K562 (cell line): ENCODE measurements at regions not wholly inside any gene's neighbourhood (a gene's known extent, or its start where the extent isn't known, plus 50 kb on each side); places are given as distances from the start of the nearest gene placed in this dataset.

Experiments
- ATAC-seq: fragments of 200-7000 bp; cut with Tn5 transposase; 3 replicates; pipeline ENCODE4 v1.9.1; 2020; ENCODE audit warnings: moderate library complexity
- BruUV-seq: library from RNA; stranded (reverse); fragments of 400-500 nt; replicated peaks from 2 replicates; lab custom pipeline; 2021; lab: Mats Ljungman, UMichigan
- CTCF ChIA-PET: fragments of 300-600 bp; formaldehyde crosslinking; extraction: SDS; loops from one replicate; lab custom pipeline; 2021; ENCODE audit warnings: low intra/inter-chr PET ratio; lab: Yijun Ruan, JAX
- POLR2A ChIA-PET: fragments of 300-600, 350-650 bp; sonication (Branson Sonifier 250); formaldehyde crosslinking; extraction: SDS; loops from one replicate; lab custom pipeline; 2021; ENCODE audit warnings: antibody characterized with exemption, inconsistent platforms; lab: Yijun Ruan, JAX
- DNase-seq, 4 experiments: peaks; one replicate each; pipeline versions ENCODE4 v3.0.0 to v3.0.0-alpha.2; 2011 to 2018; ENCODE audit warnings: low spot score in 3 of 4, mixed read lengths in 3 of 4; ENCODE audit errors: extremely low read depth in 1 of 4
- FAIRE-seq: peaks from 2 replicates; lab custom pipeline; 2011; peaks lifted over from hg19 to GRCh38; lab: Jason Lieb, UNC
- H2AFZ ChIP-seq: 2 replicates; pipeline ENCODE4 v1.6.0; 2011; ENCODE audit warnings: low read depth, low read length, control low read depth, inconsistent platforms
- H3K27ac ChIP-seq: fragments of 200-600 bp; 3 replicates; pipeline ENCODE4 v1.8.0; 2011; ENCODE audit warnings: low read depth, mild to moderate bottlenecking, control low read depth, inconsistent platforms, low read length, moderate library complexity, mixed read lengths; ENCODE audit errors: extremely low read depth
- H3K27me3 ChIP-seq, 2 experiments: fragments of 300-600 bp in 1 of 2; 2 replicates in 1 of 2; 3 replicates in 1 of 2; pipeline versions ENCODE4 v1.6.0 to v1.8.0; 2011; ENCODE audit warnings: inconsistent platforms in 2 of 2, low read length in 2 of 2, mild to moderate bottlenecking in 1 of 2, mixed read lengths in 1 of 2, moderate library complexity in 1 of 2; ENCODE audit not compliant: control insufficient read depth in 2 of 2, insufficient read depth in 2 of 2
- H3K36me3 ChIP-seq: fragments of 300-600 bp; 3 replicates; pipeline ENCODE4 v1.8.0; 2011; ENCODE audit warnings: mild to moderate bottlenecking, low read length, inconsistent platforms; ENCODE audit not compliant: control insufficient read depth, insufficient read depth
- H3K4me1 ChIP-seq, 2 experiments: fragments of 200-600 bp in 1 of 2; replicated peaks in 1 of 2; 2 replicates in 1 of 2; 3 replicates in 1 of 2; pipeline versions ENCODE4 v1.5.1 to v1.8.0; 2011; ENCODE audit warnings: inconsistent platforms in 2 of 2, low read length in 2 of 2, mild to moderate bottlenecking in 1 of 2, mixed read lengths in 1 of 2, moderate library complexity in 1 of 2; ENCODE audit not compliant: control insufficient read depth in 2 of 2, insufficient read depth in 2 of 2
- H3K4me2 ChIP-seq: 2 replicates; pipeline ENCODE4 v1.6.1; 2011; ENCODE audit warnings: low read length, control low read depth, inconsistent platforms, mixed read lengths; ENCODE audit not compliant: insufficient read depth
- H3K4me3 ChIP-seq: fragments of 200-600 bp; sonication (generic), shearing (Covaris generic); 2 replicates; pipeline ENCODE4 v1.5.1; 2016; ENCODE audit warnings: control low read depth, inconsistent platforms
- H3K79me2 ChIP-seq: fragments of 200-600 bp; 3 replicates; pipeline ENCODE4 v1.8.0; 2011; ENCODE audit warnings: low read length, inconsistent platforms; ENCODE audit not compliant: control insufficient read depth, insufficient read depth
- H3K9ac ChIP-seq, 2 experiments: 2 replicates each; pipeline versions ENCODE4 v1.6.0 to v1.6.1; 2011; ENCODE audit warnings: low read depth in 2 of 2, low read length in 2 of 2, control low read depth in 1 of 2, inconsistent platforms in 1 of 2, mild to moderate bottlenecking in 1 of 2, mixed read lengths in 1 of 2; ENCODE audit not compliant: insufficient read depth in 1 of 2
- H3K9me1 ChIP-seq: one replicate; pipeline ENCODE4 v1.6.0; 2011; ENCODE audit warnings: inconsistent platforms, mild to moderate bottlenecking, low read length, moderate library complexity; ENCODE audit not compliant: control insufficient read depth, insufficient read depth
- H3K9me3 ChIP-seq: replicated peaks from 2 replicates; pipeline ENCODE4 v1.5.1; 2011; ENCODE audit warnings: low read depth, low read length, inconsistent platforms; ENCODE audit not compliant: control insufficient read depth, insufficient read depth
- H4K20me1 ChIP-seq: replicated peaks from 2 replicates; pipeline ENCODE4 v1.6.1; 2011; ENCODE audit warnings: low read length, inconsistent platforms, mixed read lengths; ENCODE audit not compliant: control insufficient read depth, insufficient read depth
- ADNP ChIP-seq: fragments of 200-800 bp; sonication (Bioruptor generic); IDR thresholded peaks from 2 replicates; pipeline ENCODE4 v1.6.1; 2016; ENCODE audit warnings: missing genetic modification characterization, missing compliant biosample characterization
- CREB3L1 ChIP-seq: fragments of 450-650 bp; IDR thresholded peaks from 2 replicates; pipeline ENCODE4 v1.6.1; 2014; ENCODE audit warnings: low read depth, mild to moderate bottlenecking, moderate library complexity, borderline replicate concordance
- DIDO1 ChIP-seq: fragments of 450-650 bp; IDR thresholded peaks from 2 replicates; pipeline ENCODE4 v1.6.1; 2016; ENCODE audit warnings: low read depth, missing biosample characterization, missing genetic modification characterization
- ETV1 ChIP-seq: fragments of 450-650 bp; conservative IDR thresholded peaks from 2 replicates; pipeline ENCODE4 v1.6.1; 2016; ENCODE audit warnings: missing genetic modification characterization, control low read depth, low read depth, missing compliant biosample characterization
- HINFP ChIP-seq: fragments of 450-650 bp; conservative IDR thresholded peaks from 2 replicates; pipeline ENCODE4 v1.6.1; 2016; ENCODE audit warnings: missing genetic modification characterization, low read depth, mild to moderate bottlenecking, control low read depth, missing compliant biosample characterization
- LCOR ChIP-seq: sonication (generic); formaldehyde crosslinking; IDR thresholded peaks from 2 replicates; pipeline ENCODE4 v1.8.0; 2022; ENCODE audit warnings: mild to moderate bottlenecking, missing genetic modification reagents
- MCM2 ChIP-seq: fragments of 450-650 bp; IDR thresholded peaks from 2 replicates; pipeline ENCODE4 v1.6.1; 2017; ENCODE audit warnings: low read depth, mild to moderate bottlenecking
- NCOA1 ChIP-seq: fragments of 450-650 bp; IDR thresholded peaks from 2 replicates; pipeline ENCODE4 v1.6.1; 2016; ENCODE audit warnings: low read depth
- NCOA4 ChIP-seq: fragments of 450-650 bp; IDR thresholded peaks from 2 replicates; pipeline ENCODE4 v1.6.1; 2018; ENCODE audit warnings: mild to moderate bottlenecking; ENCODE audit not compliant: partially characterized antibody
- NFYB ChIP-seq: IDR thresholded peaks from 2 replicates; pipeline ENCODE4 v1.6.1; 2011; ENCODE audit warnings: mild to moderate bottlenecking, moderate library complexity; ENCODE audit not compliant: insufficient read length; ENCODE audit errors: extremely low read depth
- NR2C2 ChIP-seq, 2 experiments: fragments of 200-800 bp in 1 of 2; sonication (Bioruptor generic) in 1 of 2; sonication (generic) in 1 of 2; formaldehyde crosslinking in 1 of 2; IDR thresholded peaks; 2 replicates each; pipeline versions ENCODE4 v1.6.1 to v1.8.0; 2016 to 2022; ENCODE audit warnings: mild to moderate bottlenecking in 1 of 2, missing compliant biosample characterization in 1 of 2, missing genetic modification characterization in 1 of 2, missing genetic modification reagents in 1 of 2
- NR3C1 ChIP-seq: sonication (generic); formaldehyde crosslinking; IDR thresholded peaks from 2 replicates; pipeline ENCODE4 v1.8.1; 2022; ENCODE audit warnings: missing genetic modification reagents
- NR4A1 ChIP-seq, 2 experiments: fragments of 250-450 bp in 1 of 2; fragments of 450-650 bp in 1 of 2; sonication (Bioruptor Pico) in 1 of 2; IDR thresholded peaks; 2 replicates each; pipeline versions ENCODE4 v1.4.0 to v1.6.1; 2016 to 2020; ENCODE audit warnings: mild to moderate bottlenecking in 2 of 2, missing compliant biosample characterization in 1 of 2, missing genetic modification characterization in 1 of 2, moderate library complexity in 1 of 2
- NRF1 ChIP-seq, 2 experiments: fragments of 450-650 bp; IDR thresholded peaks in 1 of 2; conservative IDR thresholded peaks in 1 of 2; 2 replicates each; pipeline ENCODE4 v1.6.1; 2014; ENCODE audit warnings: mild to moderate bottlenecking in 2 of 2
- POLR2AphosphoS2 ChIP-seq: IDR thresholded peaks from 2 replicates; pipeline ENCODE4 v1.6.1; 2012; ENCODE audit warnings: low read length, improper control_type of control experiment
- SMAD4 ChIP-seq: fragments of 250-450 bp; sonication (Bioruptor Pico); conservative IDR thresholded peaks from 2 replicates; pipeline ENCODE4 v1.8.0; 2021; ENCODE audit warnings: inconsistent platforms, mild to moderate bottlenecking, moderate library complexity
- SRSF9 ChIP-seq: fragments of 200-400 bp; formaldehyde crosslinking; IDR thresholded peaks from 2 replicates; pipeline ENCODE4 v1.6.1; 2017; ENCODE audit warnings: low read depth, low read length, borderline replicate concordance
- ZNF431 ChIP-seq: sonication (generic); formaldehyde crosslinking; IDR thresholded peaks from 2 replicates; pipeline ENCODE4 v1.8.0; 2022; ENCODE audit warnings: mild to moderate bottlenecking, missing genetic modification reagents
- ZSCAN32 ChIP-seq: fragments of 450-650 bp; formaldehyde crosslinking; IDR thresholded peaks from 2 replicates; pipeline ENCODE4 v1.4.0; 2020; ENCODE audit warnings: mild to moderate bottlenecking, moderate library complexity
- WGBS: fragments of 100-300 bp; shearing (Covaris generic); methylation state at CpG from one replicate; pipeline ENCODE4 v1.1.6; 2016; ENCODE audit warnings: low coverage, mixed read lengths; ENCODE audit not compliant: insufficient coverage; ENCODE audit errors: missing lambda C conversion rate; 5-methylcytosine and 5-hydroxymethylcytosine counted together
- in situ Hi-C: fragments of 300-500 bp; cut with MboI; formaldehyde crosslinking; loops from 4 replicates; pipeline ENCODE4 v1.15.0; 2018; ENCODE audit warnings: inconsistent platforms, mixed read lengths
- intact Hi-C: fragments of 100-400 bp; cut with micrococcal nuclease; formaldehyde crosslinking; loops from 2 replicates; pipeline ENCODE4 v1.14.2; 2022

DNA sequence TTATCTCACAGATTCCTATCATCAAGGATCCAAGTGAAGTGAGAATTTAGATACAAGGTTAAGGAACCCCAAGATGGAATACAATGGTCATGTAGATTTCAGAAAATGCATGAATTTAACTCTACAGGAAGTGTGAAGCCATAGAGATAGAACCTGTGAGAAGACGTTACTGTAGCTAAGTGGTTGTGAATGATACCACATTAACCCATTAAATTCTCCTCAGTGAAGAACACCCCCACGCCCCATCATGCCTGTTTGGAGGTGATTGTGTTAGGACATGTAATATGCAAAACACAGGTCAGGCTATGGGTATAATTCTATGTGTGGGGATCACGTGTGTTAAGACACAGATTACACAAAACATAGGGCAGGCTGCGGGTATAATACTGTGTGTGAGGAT is 1166.7 kb downstream of the EFNB2 start:
- ChIA-PET CTCF (no interaction called here), POLR2A (no interaction called here)
- Histone ChIP-seq H3K9me1 (no peaks in the 10 kb centered on the region), H3K4me1 (no peaks in the 10 kb centered on the region), H3K27ac (no peak overlapping the region), H4K20me1 (no peaks in the 10 kb centered on the region), H3K9ac (no peak overlapping the region), H2AFZ (no peak overlapping the region), H3K4me2 (no peak overlapping the region), H3K27me3 (no peaks in the 10 kb centered on the region), H3K9me3 (no peaks in the 10 kb centered on the region), H3K4me3 (no peak overlapping the region), H3K36me3 (no peaks in the 10 kb centered on the region), H3K79me2 (no peaks in the 10 kb centered on the region)
- no peak for TF ChIP-seq NR4A1 (CRISPR knock-in tag; IDR thresholded peaks at IDR 0.05)
- no peak for TF ChIP-seq NR4A1 (tag; IDR thresholded peaks at IDR 0.05)
- TF ChIP-seq MCM2 = no peak
- TF ChIP-seq ZSCAN32 (CRISPR knock-in tag) = no peak
- no peak for TF ChIP-seq ADNP (tag)
- TF ChIP-seq ZNF431 (CRISPR knock-in tag) = no peak
- no peak for TF ChIP-seq ETV1
- no peak for TF ChIP-seq NCOA4
- TF ChIP-seq NR2C2 (CRISPR knock-in tag; IDR thresholded peaks at IDR 0.05) = no peak
- TF ChIP-seq NR2C2 (tag; IDR thresholded peaks at IDR 0.05) = no peak
- TF ChIP-seq SRSF9 = no peak
- no peak for TF ChIP-seq SMAD4 (CRISPR knock-in tag)
- TF ChIP-seq NR3C1 (CRISPR knock-in tag) = no peak
- TF ChIP-seq CREB3L1 = no peak
- no peak for TF ChIP-seq POLR2AphosphoS2
- TF ChIP-seq DIDO1 (tag) = no peak
- TF ChIP-seq LCOR = no peak
- no peak for TF ChIP-seq HINFP
- TF ChIP-seq NFYB = no peak
- no peak for TF ChIP-seq NRF1 (conservative IDR thresholded peaks at IDR 0.05 in 1 of 2, IDR thresholded peaks at IDR 0.05 in 1 of 2)
- no peak for TF ChIP-seq NCOA1
- no TSS peak for BruUV-seq
- FAIRE-seq (no peak), ATAC-seq (no peak), DNase-seq (no peak)
- WGBS = 0% methylated on average over 3 of the region's 4 CpGs
- intact Hi-C loops (no loop called here), in situ Hi-C loops (no loop called here)
